ENCODE measurements at regions not wholly inside any gene's neighbourhood (a gene's known extent, or its start where the extent isn't known, plus 50 kb on each side); places are given as distances from the start of the nearest gene placed in this dataset.

GRCh38 chr11:70696076-70696475 is 297.7 kb downstream of the CTTN start:
- Histone ChIP-seq H2BK20ac (ENCODE audit: low read depth, low read length, poor library complexity, severe bottlenecking) (no peak overlapping the region), H3K79me2 (ENCODE audit: insufficient read depth, low read length) (no peaks in the 10 kb centered on the region), H2AFZ (ENCODE audit: low read length) (no peak overlapping the region), H2AK5ac (ENCODE audit: insufficient read length, low read length) (no peak overlapping the region), H2BK12ac (ENCODE audit: insufficient read length, low read depth, low read length) (no peak overlapping the region), H3K23ac (ENCODE audit: insufficient read length, low read depth, low read length) (no peak overlapping the region), H3K27ac (ENCODE audit: insufficient read length, low read depth, low read length) (no peak overlapping the region), H3K79me1 (ENCODE audit: insufficient read depth, low read depth, low read length, poor library complexity, severe bottlenecking) (no peaks in the 10 kb centered on the region), H2BK5ac (ENCODE audit: insufficient read length, low read length) (no peak overlapping the region), H3K23me2 (ENCODE audit: insufficient read length, low read depth, low read length, poor library complexity, severe bottlenecking) (no peaks in the 10 kb centered on the region), H3K14ac (ENCODE audit: insufficient read depth, low read length) (no peak overlapping the region), H3K9me3 (ENCODE audit: control insufficient read depth, low read depth, low read length) (no peaks in the 10 kb centered on the region), H4K5ac (ENCODE audit: insufficient read length, low read depth, low read length) (no peak overlapping the region), H2BK15ac (ENCODE audit: low read depth, low read length) (no peak overlapping the region), H3K56ac (ENCODE audit: insufficient read length, low read depth, low read length) (no peak overlapping the region), H4K8ac (replicated peaks; ENCODE audit: insufficient read length, low read depth, low read length) (no peak overlapping the region), H3K4me2 (ENCODE audit: insufficient read depth, insufficient read length, low read length) (no peak overlapping the region), H4K91ac (ENCODE audit: insufficient read length, low read depth, low read length) (no peak overlapping the region), H3K9ac (ENCODE audit: extremely low read depth, insufficient read length, low read length) (no peak overlapping the region), H2BK120ac (ENCODE audit: low read depth, low read length, poor library complexity, severe bottlenecking) (no peak overlapping the region), H3T11ph (ENCODE audit: low read length) (no peak overlapping the region), H3K27me3 (ENCODE audit: insufficient read depth, low read length) (no peaks in the 10 kb centered on the region), H3K4me1 (ENCODE audit: insufficient read depth, low read length) (no peaks in the 10 kb centered on the region), H3K18ac (ENCODE audit: insufficient read length, low read depth, low read length) (no peak overlapping the region), H3K4ac (ENCODE audit: low read depth, low read length) (no peak overlapping the region), H4K20me1 (ENCODE audit: control insufficient read depth, insufficient read depth, insufficient read length) (no peaks in the 10 kb centered on the region)
- Mint-ChIP-seq H3K36me3 (ENCODE audit: insufficient read depth in 1 of 3, low read depth in 3 of 3) (peaks cover 0 to 13% (median 10%) of the 10 kb centered on the region in 3 experiments; a peak in 5 of 7 replicates), H3K27me3 (ENCODE audit: low read depth) (peaks cover 6% of the 10 kb centered on the region), H3K4me3 (no peak overlapping the region), H3K9me3 (peaks cover 0 to 1% of the 10 kb centered on the region in 2 experiments; a peak in 2 of 5 replicates), H3K27ac (no peak overlapping the region; a peak in 1 of 7 replicates), H3K4me1 (peaks cover 15 to 16% of the 10 kb centered on the region in 2 experiments)
- DNase-seq, result no peak
- no peak for TF ChIP-seq CTCF (conservative IDR thresholded peaks at IDR 0.05)
